Transverse colon (tissue), 4 donors: ENCODE measurements at regions not wholly inside any gene's neighbourhood (a gene's known extent, or its start where the extent isn't known, plus 50 kb on each side); places are given as distances from the start of the nearest gene placed in this dataset.

ENCODE experiments used
- CTCF ChIP-seq, 5 experiments: fragments of 200-600 bp in 3 of 5; fragments of 450-650 bp in 2 of 5; sonication (generic) in 3 of 5; IDR thresholded peaks; 1 replicate in 2 of 5; 2 replicates in 3 of 5; pipeline ENCODE4 v1.5.1; 2016 to 2017; ENCODE audit warnings: antibody characterized with exemption in 5 of 5, inconsistent platforms in 3 of 5, mild to moderate bottlenecking in 2 of 5, moderate library complexity in 1 of 5
- EP300 ChIP-seq: sonication (generic); formaldehyde crosslinking; IDR thresholded peaks from one replicate; pipeline ENCODE4 v1.6.1; 2017; ENCODE audit warnings: antibody characterized with exemption, low read depth
- POLR2A ChIP-seq: fragments of 450-650 bp; IDR thresholded peaks from one replicate; pipeline ENCODE4 v1.6.1; 2016; ENCODE audit warnings: antibody characterized with exemption, mild to moderate bottlenecking, moderate library complexity
- POLR2AphosphoS5 ChIP-seq, 3 donors: sonication (generic); formaldehyde crosslinking; IDR thresholded peaks; one replicate each; pipeline ENCODE4 v1.6.1; 2016; ENCODE audit warnings: antibody characterized with exemption in 3 of 3

GRCh38 chr1:30575066-30575465 is 148.3 kb downstream of the MATN1 start:
- TF ChIP-seq EP300 (no peak), POLR2AphosphoS5 (IDR thresholded peaks at IDR 0.05) (no peak), CTCF (IDR thresholded peaks at IDR 0.05) (no peak), POLR2A (no peak)
